Activated naive CD4-positive, alpha-beta T cell treated with anti-CD3 and anti-CD28 coated beads, Interleukin-2, amount 50 U/mL, for 72 hours (primary cell): ENCODE measurements at regions not wholly inside any gene's neighbourhood (a gene's known extent, or its start where the extent isn't known, plus 50 kb on each side); places are given as distances from the start of the nearest gene placed in this dataset.

ENCODE experiments used
- ATAC-seq, 2 donors: fragments of 150-1000 bp; cut with Tn5 transposase; 2 replicates each; pipeline ENCODE4 v1.10.0; 2021; ENCODE audit warnings: mild to moderate bottlenecking in 2 of 2, moderate library complexity in 2 of 2
- DNase-seq, 2 donors: peaks; one replicate each; pipeline ENCODE4 v3.0.0; 2021 to 2022; ENCODE audit warnings: low spot score in 2 of 2
- H3K27ac Mint-ChIP-seq, 2 donors: one replicate each; pipeline ENCODE4 v1.8.0; 2022; ENCODE audit warnings: mild to moderate bottlenecking in 2 of 2, mixed read lengths in 2 of 2
- H3K36me3 Mint-ChIP-seq, 2 donors: one replicate each; pipeline ENCODE4 v1.8.0; 2022; ENCODE audit warnings: mixed read lengths in 2 of 2
- H3K9me3 Mint-ChIP-seq, 2 donors: one replicate each; pipeline ENCODE4 v1.8.0; 2022; ENCODE audit warnings: mixed read lengths in 2 of 2

DNA sequence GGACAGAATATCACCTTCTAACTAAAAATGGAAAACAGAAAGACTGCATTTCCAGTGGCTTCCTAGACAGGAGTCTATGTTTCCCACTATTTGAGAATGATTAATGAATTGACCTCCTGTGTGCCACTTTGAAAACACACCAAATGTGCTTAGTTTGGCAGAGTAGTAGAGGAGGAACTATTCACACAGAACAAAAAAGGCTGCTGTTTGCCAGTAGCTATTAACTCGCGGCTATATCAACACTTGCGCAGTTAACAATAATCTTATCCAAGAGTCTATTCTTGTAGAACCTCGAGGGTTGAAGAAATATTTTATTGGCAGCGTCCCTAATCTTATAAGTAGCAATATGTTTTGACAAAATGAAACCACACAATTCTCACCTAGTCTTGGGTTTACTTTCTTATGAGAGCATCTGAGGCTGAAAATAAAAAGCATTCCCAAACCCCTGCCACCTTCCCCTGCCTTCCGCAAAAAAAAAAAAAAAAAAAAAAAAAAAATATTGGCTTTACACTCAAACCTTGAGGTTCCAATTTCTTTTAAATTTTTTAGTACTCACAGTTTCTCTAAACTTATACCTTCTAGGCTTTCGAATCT, 127.3 kb upstream of the FLRT2 start:
- DNase-seq (no peak), ATAC-seq (no peak)
- Mint-ChIP-seq H3K27ac (no peak overlapping the region), H3K9me3 (peaks cover 22 to 24% of the 10 kb centered on the region in 2 donors), H3K36me3 (no peaks in the 10 kb centered on the region)

- Mint-ChIP-seq H3K9me3 (peaks cover 6 to 18% of the 10 kb centered on the region in 2 donors), H3K36me3 (no peaks in the 10 kb centered on the region), H3K27ac (no peak overlapping the region)
- DNase-seq (no peak), ATAC-seq (no peak)
Observed at GRCh38 chr14:85409481-85410210, 120.3 kb upstream of the FLRT2 start.

- H3K9me3 Mint-ChIP-seq, result peaks cover 5 to 9% of the 10 kb centered on the region in 2 donors
- no peak overlapping the region for H3K27ac Mint-ChIP-seq
- DNase-seq (no peak), ATAC-seq (no peak)
- H3K36me3 Mint-ChIP-seq, result no peaks in the 10 kb centered on the region
Observed at GRCh38 chr14:85412756-85413155, 117.2 kb upstream of the FLRT2 start.

- Mint-ChIP-seq H3K27ac (no peak overlapping the region), H3K9me3 (peaks cover 5 to 9% of the 10 kb centered on the region in 2 donors), H3K36me3 (no peaks in the 10 kb centered on the region)
- DNase-seq (no peak), ATAC-seq (no peak)
Observed at GRCh38 chr14:85413836-85414526, 116.0 kb upstream of the FLRT2 start.

- Mint-ChIP-seq H3K36me3 (no peaks in the 10 kb centered on the region), H3K9me3 (peaks cover 3 to 12% of the 10 kb centered on the region in 2 donors), H3K27ac (no peak overlapping the region)
- ATAC-seq (no peak), DNase-seq (no peak)
Observed at GRCh38 chr14:85415015-85415712, 114.8 kb upstream of the FLRT2 start.

GRCh38 chr14:85416771-85417170, 113.2 kb upstream of the FLRT2 start:
- no peak overlapping the region for H3K27ac Mint-ChIP-seq
- DNase-seq, result no peak
- peaks cover 3 to 12% of the 10 kb centered on the region in 2 donors for H3K9me3 Mint-ChIP-seq
- H3K36me3 Mint-ChIP-seq, result no peaks in the 10 kb centered on the region
- ATAC-seq, result no peak

DNA sequence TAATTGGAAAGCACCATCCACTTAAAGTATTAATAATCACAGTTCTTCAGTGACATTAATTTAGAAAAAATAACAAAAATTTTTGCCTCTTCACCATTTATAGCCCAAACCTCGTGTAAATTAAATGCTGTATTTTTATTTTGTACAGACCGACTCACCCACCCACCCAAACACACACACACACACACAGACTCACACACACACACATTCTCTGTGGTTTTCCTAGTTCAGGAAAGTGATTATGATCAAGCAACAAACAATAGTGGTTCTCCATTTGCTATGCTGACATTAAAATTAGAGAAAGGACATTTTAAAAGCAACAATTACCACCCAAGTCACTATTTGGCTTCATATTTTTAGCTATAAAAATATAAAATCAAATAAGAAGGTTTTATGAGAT, 112.5 kb upstream of the FLRT2 start:
- no peak for ATAC-seq
- Mint-ChIP-seq H3K36me3 (no peaks in the 10 kb centered on the region), H3K9me3 (peaks cover 4 to 12% of the 10 kb centered on the region in 2 donors), H3K27ac (no peak overlapping the region)
- no peak for DNase-seq

GRCh38 chr14:85418721-85419120, 111.2 kb upstream of the FLRT2 start:
- no peak overlapping the region for H3K27ac Mint-ChIP-seq
- peaks cover 4 to 12% of the 10 kb centered on the region in 2 donors for H3K9me3 Mint-ChIP-seq
- H3K36me3 Mint-ChIP-seq, result no peaks in the 10 kb centered on the region
- no peak for DNase-seq
- no peak for ATAC-seq

DNA sequence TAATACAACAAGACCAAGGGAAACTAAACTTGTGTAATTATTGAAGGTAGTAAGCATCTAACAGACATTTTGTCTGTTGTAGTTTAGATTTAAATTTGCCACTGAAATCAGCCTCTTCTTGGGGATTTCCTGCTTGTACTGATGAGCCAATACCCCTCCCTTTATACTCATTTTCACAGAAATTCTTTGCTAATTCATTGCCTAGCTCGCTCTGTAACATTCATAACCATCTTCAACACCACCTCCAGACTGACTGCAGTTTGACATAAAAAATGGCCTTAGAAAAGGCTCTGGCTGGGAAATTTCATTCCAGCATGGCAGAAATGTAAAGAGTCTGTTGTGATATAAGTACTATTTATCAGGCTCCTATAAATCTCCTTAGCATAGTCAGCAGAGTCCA, 109.7 kb upstream of the FLRT2 start:
- peaks cover 5 to 7% of the 10 kb centered on the region in 2 donors for H3K9me3 Mint-ChIP-seq
- no peak for ATAC-seq
- no peak for DNase-seq
- no peak overlapping the region for H3K27ac Mint-ChIP-seq
- H3K36me3 Mint-ChIP-seq, result no peaks in the 10 kb centered on the region

GRCh38 chr14:85420707-85421106, 109.2 kb upstream of the FLRT2 start:
- ATAC-seq (no peak), DNase-seq (no peak)
- Mint-ChIP-seq H3K27ac (no peak overlapping the region), H3K9me3 (peaks cover 5 to 11% of the 10 kb centered on the region in 2 donors), H3K36me3 (no peaks in the 10 kb centered on the region)

- DNase-seq, result no peak
- Mint-ChIP-seq H3K9me3 (peaks cover 6 to 12% of the 10 kb centered on the region in 2 donors), H3K27ac (no peak overlapping the region), H3K36me3 (no peaks in the 10 kb centered on the region)
- no peak for ATAC-seq
Observed at GRCh38 chr14:85421186-85421877, 108.6 kb upstream of the FLRT2 start.

DNA sequence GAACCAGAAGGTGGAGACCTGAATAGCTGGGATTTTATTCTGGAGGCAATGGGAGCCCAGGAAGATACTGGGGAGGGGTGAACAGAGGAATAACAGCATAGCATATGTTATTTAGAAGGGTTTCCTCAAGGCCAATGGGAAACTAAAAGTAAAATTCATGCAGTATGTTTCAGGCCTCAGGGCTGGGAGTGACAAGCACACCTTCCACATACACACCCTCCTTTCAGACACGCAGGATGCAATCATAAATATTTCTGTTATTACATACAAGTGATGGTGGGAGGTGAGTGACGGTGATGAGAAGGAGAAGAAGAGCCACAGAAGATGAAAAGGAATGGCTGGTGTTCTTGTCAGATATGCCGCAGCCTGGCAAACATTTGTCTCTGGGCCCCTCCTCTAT, 106.1 kb upstream of the FLRT2 start:
- DNase-seq (no peak), ATAC-seq (no peak)
- H3K36me3 Mint-ChIP-seq, result no peaks in the 10 kb centered on the region
- H3K27ac Mint-ChIP-seq, result no peak overlapping the region
- H3K9me3 Mint-ChIP-seq, result peaks cover 10 to 12% of the 10 kb centered on the region in 2 donors

DNA sequence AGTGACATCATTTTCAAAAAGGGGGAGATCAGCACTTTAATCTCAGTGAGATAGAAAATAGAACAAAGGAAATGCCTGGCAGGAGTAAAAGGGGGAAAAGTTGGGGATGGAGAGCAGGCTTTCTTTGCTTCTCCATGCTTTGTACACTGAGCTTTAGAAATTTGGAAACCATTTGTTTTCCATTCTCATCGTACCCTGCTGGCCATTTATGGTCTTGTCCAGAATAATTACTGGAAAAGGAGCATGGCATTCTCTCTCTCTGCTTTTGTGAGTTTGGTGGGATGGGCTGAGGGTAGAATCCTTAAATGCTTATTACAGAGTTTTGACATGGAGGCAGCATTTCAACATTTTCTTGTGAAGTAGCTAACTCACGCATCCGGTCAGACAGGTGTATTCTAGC, 104.4 kb upstream of the FLRT2 start:
- DNase-seq (no peak), ATAC-seq (no peak)
- Mint-ChIP-seq H3K27ac (no peak overlapping the region), H3K9me3 (peaks cover 11 to 19% of the 10 kb centered on the region in 2 donors), H3K36me3 (no peaks in the 10 kb centered on the region)

DNA sequence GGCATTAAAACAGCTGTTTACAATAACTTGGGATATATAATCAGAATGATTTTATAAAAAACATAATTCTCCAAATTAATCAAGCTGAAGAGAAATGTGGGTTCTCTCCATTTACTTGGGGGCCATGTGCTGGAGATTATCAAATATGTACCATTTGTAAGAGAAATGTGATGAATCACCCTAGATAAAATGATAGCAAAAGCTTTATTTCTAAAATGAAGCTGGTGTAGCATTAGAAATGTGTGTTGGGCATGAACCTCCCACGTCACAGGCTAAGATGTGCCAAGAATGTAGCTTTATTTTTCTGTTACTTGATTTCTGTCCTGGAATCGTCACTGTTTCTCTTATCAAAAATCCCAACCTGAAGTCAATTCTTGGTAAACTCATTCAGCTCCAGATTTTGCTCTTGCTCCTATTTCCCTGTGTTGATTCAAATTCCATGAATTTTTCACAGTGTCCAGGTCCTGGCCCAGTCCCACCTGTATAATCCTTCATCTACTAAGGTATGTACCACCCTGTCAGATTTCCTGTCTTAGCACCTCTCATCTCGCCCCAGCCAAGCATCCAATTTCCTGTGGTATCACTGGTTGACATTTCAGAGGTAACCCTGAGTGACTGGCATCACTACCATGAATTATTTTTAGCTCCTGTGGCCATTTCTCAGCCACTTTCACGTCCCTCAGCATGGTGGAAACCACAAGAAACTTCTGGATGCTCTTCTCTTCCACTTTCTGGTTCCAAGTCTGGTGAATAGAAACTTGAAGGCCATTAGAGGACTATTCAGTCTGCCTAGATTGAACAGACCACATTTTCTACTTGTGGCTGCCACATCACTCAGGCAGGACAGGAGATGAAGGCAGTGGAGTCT, 103.6 kb upstream of the FLRT2 start:
- H3K9me3 Mint-ChIP-seq, result peaks cover 11 to 19% of the 10 kb centered on the region in 2 donors
- H3K36me3 Mint-ChIP-seq, result no peaks in the 10 kb centered on the region
- H3K27ac Mint-ChIP-seq, result no peak overlapping the region
- DNase-seq (no peak), ATAC-seq (no peak)

DNA sequence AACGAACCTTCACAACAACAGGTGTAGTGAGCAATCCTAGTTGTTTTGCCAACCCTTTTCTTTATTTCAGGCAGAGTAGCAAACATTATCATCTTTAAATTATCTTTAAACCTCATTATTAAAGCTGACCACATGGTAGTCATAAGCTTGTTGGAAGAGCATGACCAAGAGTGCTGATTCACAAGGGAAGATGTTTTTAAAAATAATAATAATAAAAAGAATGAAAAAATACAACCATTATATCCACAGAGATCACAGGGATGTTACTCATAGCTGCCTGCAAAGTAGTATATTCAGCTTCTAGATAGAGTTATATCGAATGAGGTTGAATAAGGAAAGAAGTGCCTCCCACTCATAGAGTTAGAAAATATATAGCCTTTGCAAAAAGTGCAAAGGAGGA, 101.0 kb upstream of the FLRT2 start:
- ATAC-seq (no peak), DNase-seq (no peak)
- Mint-ChIP-seq H3K9me3 (peaks cover 11 to 14% of the 10 kb centered on the region in 2 donors), H3K27ac (no peak overlapping the region), H3K36me3 (no peaks in the 10 kb centered on the region)

- Mint-ChIP-seq H3K27ac (no peak overlapping the region), H3K9me3 (peaks cover 3 to 5% of the 10 kb centered on the region in 2 donors), H3K36me3 (no peaks in the 10 kb centered on the region)
- DNase-seq, result no peak
- ATAC-seq, result no peak
Observed at GRCh38 chr14:85437148-85437547, 92.8 kb upstream of the FLRT2 start.
